ENCODE measurements at regions not wholly inside any gene's neighbourhood (a gene's known extent, or its start where the extent isn't known, plus 50 kb on each side); places are given as distances from the start of the nearest gene placed in this dataset.

DNA sequence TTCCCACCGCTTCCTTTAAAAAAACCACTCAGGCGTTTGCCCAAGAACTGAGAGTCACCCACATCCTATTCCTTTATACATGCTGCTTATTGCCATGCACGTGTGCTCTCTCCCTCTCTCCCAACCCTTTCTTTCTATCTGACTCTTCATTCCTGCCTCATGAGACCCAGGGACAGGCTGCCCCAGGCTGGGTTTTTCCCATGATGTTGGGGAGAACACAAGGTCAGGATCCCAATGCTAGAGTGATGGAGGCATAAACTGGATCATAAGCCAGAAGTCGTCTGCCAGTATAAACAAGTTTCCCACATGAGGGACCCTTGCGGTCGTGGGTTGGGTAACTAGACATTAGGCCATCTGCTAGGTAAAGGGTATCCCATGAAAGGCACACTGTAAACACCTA lies 64.9 kb downstream of the CD2 start:
- peak; percentile 60 for DNase-seq (ENCODE audit: low read depth)

DNA sequence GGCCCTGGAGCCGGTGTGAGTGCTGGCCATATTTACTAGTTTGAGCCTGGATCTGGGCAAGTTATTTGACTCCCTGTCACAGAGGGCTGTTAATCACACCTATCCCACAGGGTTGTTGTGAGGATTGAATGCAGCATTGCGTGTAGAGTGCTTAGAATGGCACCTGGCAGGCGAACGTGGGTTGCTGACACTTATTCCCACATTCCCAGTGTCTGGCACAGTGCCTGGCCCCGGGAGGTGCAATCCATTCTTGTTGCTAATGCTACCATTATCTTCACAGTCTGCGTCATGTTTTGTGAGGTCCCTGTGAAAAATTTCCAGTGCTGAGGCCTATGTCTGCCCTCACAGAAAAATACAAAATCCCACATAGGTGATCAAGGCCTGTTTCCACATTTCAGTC lies 66.1 kb downstream of the CD2 start:
- peak; percentile 99 for DNase-seq (ENCODE audit: low read depth)

DNA sequence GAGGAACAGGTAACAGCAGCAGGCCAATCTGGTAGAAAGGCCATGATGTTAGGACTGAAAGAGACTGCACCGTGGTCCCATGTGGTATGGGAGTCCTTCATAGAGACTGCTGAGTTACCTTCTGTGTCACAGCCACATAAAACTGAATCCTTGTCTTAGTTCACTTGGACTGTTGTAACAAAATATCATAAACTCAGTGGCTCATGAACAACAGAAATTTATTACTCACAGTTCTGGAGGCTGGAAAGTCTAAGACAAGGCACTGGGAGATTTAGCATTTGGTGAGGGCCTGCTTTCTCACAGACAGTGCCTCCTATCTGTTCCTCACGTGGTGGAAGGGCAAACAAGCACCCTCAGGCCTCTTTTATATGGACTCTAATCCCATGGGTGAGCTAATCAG lies 67.5 kb downstream of the CD2 start:
- peak; percentile 37 for DNase-seq (ENCODE audit: low read depth)

DNA sequence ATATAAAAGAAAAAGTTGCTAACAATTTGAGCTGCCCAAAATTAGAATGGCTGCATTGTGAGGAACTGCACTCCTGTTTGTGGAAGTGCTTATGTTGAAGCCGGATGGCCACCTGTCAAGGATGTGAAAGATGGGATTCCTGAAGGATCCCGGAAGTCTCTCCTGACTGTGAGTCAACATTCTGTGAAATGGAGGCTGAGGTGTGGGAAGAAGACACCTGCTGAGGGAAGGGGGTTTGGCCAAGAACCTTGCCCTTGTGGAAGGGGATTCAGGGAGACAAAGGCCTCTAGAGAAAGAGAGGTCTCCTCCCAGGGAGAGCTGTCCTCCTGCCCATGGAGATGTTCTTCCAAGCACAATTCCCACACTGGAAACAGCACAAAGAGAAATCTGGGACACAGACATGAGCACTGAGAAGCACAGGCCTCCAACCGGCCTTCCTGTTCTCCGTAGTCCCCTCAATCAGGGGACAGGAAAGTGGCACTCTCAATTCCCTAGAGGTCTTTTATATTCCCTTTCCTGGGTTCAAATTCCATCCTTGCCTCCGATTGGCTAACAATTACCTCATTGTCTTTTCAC lies 70.5 kb downstream of the CD2 start:
- no peak for DNase-seq (ENCODE audit: low read depth)

DNA sequence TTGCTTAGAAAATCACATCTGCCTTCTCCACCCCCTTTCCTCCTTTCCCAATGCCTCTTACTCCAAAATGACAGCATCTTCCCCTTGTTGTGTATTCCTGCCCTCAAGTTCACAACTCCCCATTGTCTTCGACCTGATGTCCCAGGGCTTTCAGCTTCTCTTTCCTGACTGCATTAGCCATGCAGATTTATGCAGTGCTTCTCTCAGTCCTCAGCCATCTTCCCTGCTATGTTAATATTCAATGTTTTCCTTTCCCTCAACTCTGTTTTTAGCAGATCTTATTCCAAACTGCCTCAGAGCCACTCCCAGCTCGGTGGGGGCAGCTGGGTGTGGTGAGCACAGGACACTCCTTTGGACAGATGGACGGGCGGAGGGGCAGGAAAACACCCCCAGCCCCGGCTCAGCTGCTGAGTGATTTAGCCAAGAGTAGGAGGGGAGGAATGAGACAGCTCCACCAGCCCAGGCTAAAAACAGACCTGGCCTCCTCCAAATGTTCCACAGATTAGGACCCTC lies 71.0 kb downstream of the CD2 start:
- no peak for DNase-seq (ENCODE audit: low read depth)

DNA sequence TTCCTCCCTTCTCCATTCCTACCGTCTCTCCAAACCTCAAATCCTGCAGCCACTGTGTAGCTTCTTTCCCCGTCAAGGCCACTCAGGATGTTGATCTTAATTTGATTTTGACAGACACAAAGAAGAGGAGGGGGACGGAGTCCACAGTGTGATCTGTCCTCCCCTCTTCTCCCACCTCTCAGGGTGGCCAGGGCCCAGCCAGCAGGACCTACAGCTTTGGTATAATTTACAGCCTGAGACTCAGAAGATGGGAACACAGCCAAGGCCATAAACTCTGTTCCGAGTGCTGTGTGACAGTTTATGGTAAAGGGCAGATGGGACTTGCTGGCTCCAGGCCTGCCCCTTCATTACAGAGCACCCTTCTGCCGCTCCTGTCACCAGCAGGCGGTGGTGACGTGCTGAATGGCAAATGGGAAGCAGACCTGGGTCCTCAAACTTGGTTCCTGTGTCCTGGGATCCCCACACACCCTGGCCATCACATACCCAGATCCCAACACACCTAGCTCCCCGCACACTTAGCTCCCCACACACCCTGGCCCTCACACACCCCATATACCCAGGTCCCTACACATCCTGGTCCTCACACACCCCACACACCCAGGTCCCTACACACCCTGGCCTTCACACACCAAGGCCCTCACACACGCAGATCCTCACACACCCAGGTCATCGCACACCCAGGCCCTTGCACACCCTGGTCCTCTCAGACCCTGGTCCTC lies 71.6 kb downstream of the CD2 start:
- DNase-seq (ENCODE audit: low read depth): no peak

DNA sequence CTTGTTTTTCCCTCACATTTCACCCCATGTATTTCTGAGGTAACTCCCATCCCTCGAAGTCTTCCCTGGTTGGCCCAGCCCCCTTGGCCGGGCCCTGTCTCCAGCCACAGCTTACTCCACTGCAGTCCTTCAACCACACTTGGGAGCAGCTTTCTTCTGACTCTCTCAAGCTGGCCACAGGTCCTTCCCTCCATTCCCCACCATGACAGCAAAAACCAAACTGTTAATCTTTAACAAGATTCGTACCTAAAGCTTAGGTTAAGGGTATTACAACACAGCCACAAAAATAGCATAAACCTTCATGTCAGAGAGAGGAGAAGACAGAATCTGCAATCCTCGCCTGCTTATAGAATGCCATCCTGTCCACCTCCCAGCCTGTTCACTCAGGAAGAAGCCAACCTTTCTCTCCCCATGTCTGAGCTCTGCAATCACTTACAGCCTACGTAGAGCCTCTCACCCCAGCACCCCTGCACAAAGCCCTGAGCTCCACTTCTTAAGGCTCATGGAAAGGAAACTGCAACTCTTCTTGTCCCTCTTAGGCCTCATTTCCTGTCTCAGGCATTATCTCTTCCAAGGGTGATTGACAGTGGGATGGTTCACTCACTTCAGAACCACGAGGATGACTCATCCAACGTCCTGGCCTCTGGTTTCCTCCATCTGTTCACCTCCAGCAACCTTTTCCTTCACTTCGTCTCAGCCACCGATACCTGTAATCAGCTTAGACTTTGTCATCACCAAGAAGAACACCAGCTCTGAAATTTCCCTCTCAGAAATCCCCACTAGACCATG lies 72.8 kb downstream of the CD2 start:
- DNase-seq (ENCODE audit: low read depth): peak; percentile 90

DNA sequence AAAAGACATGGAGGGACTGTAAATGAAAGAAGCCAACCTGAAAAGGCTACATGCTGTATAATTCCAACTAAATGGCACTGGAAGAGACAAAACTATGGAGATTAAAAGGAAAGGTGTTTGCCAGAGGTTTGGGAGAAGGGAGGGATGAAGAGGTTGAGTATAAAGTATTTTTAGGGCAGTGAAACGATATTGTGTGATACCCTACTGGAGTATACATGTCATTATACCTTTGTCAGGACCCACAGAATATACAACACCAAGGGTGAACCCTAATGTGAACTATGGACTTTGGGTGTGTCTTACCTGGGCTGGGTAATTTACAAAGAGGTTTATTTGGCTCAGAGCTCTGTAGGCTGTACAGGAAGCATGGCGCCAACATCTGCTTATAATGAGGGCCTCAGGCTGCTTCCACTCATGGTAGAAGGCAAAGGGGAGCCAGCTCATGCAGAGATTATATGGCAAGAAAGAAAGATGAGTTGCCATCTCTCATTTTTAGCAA lies 73.4 kb downstream of the CD2 start:
- no peak for DNase-seq (ENCODE audit: low read depth)

DNA sequence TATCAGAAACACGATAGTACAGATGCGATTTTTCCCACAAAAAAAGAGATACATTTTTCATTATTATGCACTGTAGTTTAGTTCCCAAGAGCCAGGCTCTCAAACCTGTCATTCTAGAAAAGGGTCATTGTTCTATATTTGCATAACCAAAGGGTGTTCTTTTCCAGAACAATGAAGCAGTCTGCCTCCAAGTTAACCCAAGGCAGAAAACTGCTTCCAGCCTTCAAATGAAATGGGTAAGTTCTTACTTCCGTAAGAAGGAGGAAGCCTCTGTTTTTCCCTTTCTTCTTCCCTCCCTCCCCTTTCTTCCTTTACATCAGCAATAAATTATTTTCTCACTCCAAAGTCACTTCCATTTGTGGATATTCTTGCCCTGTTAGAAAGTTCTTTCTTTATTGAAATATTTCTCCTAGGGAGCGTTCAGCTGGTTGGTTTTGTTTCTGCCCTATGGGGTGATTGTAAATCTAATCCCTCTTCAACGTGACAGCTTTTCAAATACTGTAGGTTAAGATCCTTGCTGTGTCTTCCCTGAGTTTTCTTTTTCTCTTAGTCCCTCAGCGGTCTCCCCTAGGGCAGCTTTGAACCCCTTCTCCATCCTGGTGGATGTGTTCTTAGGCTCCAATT lies 77.3 kb upstream of the PTGFRN start:
- DNase-seq (ENCODE audit: low read depth): no peak

DNA sequence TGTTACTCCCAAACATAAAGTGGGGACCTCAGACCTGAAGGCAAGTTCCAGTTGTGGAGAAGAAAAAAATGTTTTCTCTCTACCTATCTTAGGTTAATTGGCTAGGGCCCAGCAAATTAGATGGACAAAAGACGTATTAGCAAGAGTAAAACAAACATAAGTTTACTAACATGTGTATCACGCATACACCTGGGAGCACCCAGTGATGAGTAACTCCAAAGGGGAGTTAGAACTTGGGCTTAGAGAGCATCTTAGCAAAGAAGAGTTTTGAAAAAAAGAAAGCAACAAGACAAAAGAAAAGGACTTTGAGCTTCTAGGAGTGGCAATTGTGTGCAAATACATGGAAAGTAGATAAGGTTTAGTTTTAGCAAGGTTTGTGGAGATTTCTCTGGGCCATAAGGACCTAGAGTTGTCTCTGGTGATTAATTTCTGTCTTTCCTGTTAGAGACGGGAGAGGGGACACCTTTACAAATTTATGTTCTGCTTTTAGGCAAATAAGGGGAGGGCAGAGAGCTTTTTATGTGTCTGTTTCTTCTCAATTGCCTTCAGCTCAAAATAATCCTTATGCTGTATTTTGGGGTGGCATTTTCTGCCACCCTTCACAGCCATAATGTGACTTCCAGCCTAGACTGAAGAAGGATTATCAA lies 76.7 kb upstream of the PTGFRN start:
- no peak for DNase-seq (ENCODE audit: low read depth)

DNA sequence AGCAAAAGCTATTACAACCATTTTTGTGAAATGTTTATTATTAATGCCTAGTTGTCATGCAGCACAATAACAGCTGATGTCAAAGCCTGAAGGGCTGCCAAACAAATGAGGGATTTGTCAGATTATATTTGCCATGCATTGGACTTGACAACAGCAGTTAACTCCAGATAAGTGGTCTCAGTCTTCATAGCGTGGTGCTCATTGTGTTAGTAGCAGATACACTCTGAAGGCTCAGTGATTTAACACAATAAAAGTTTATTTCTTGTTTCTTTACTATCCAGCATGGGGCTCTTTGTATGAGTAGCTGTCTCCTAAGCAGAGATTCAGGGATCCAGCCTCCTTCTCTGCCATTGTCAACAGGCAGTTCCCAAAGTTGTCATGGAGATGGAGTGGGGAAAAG lies 76.0 kb upstream of the PTGFRN start:
- no peak for DNase-seq (ENCODE audit: low read depth)

DNA sequence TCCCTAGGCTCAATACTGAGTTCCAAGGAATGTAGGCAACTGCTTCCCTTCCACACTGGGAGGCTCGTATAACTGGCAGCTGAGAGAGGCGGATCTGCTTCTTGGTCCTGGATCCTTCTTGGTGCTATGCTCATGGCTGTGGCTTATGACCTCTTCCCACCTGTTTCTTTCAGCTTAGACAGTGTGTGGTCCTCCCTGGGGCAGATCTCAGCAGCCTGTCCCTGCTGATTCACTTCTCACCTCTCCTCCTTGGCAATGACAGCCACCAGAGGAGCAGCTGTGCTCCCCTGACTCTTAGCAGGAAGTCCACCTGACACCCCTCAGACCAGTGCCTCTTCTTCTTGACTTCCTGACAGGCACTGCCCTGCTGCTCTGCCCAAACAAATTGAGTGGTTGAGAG lies 75.1 kb upstream of the PTGFRN start:
- DNase-seq (ENCODE audit: low read depth): no peak

DNA sequence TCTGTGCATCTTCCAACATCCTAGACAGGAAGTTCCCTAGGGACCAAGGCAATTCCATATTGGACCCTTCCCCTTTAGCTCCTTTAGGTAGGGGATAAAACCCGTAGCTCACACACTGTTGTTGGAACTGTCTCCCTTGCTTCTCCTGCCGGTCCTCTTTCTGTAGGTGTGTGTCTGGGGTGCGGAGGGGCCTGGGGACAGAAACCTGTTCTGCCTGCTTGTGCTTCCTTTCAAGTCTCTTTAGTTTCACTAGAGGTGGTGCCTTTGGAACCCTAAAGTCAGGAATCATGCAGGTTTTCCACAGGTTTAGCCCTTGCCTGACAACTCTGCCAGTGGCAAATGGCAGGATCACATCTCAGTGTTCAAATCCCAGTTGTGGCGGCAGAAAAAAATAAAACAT lies 74.6 kb upstream of the PTGFRN start:
- DNase-seq (ENCODE audit: low read depth): no peak

DNA sequence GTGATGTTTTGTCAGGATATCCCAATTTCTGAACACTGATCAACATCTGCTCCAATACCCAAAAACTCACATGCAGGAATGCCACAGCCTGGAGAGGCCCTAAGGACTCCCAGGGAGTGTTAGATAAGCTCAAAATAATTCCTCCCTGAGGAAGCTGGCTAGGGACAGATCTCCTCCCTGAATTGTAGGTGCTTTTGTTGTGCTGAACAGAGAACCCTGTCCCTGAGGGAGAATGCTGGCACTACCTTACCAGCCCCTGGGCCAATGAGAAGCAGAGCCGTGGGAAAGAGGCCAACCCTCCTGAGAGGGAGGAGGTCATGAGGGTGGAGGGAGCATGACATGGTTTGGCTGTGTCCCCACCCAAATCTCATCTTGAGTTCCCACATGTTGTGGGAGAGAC lies 73.6 kb upstream of the PTGFRN start:
- DNase-seq (ENCODE audit: low read depth): no peak

DNA sequence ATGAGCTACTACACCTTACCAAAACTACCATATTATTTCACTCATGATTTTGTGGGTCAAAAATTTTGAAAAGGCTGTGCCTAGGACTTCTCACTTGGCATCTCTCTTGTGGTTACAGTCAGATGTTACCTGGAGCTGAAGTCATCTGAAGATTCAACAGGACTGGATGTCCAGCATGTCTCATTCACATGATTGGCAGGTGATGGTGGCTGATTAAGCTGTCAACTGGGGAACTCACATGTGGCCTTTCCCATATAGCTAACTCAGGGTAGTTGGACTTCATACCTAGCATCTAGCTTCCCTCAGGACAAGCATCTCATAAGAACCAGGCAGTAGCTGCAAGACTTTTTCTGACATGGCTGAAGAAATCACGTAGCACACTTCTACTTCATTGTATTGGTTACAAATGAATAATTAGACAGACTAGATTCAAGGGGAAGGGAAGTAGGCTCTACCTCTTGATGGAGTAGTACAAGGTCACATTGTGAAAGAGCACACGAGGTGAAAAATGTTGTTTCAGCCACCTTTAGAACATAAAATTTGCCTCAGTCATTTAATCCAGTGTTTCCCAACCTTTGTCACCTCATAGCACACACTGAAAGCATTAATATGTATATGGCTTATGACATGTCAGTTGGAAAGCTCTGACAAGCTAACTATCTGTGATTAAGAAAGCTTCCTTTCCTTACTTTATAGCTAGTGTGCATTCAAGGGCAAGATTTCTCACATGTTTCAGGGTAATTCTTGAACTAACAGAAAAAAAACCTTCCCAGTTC lies 68.0 kb upstream of the PTGFRN start:
- no peak for DNase-seq (ENCODE audit: low read depth)

DNA sequence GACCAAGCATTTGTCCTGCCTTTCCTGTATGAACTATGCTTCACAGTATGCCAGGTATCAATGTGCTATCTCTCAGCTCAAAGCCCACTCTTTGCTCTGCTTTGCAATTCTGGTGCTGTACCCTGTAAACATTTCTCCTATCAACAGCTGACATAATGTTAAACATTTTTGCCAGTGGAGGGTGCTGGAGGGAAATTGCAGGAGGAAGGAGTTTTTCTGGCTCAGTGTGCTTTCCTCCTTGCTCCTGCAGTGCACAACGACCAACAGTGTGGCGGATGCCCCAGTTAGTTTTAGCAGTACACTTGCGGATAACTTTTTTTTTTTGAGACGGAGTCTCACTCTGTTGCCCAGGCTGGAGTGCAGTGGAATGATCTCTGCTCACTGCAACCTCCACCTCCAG lies 67.1 kb upstream of the PTGFRN start:
- no peak for DNase-seq (ENCODE audit: low read depth)

DNA sequence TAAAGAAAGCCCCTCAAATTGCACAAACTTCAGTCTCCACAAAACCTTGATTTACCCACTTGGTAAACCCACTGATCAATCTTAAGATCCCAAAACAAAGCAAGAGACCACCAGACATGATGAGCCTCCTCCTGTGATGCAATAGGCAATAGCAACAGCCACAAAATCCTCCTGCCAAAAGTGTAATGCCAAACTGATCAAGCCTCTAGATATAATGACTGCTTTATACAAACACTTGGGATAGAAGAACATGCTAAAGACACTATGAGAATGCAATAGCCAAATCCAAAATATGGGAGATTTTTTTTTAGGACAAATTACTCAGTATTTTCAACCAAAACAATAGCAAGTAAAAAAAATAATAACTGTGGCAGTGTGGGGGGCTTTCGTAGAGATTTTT lies 64.9 kb upstream of the PTGFRN start:
- DNase-seq (ENCODE audit: low read depth): no peak

DNA sequence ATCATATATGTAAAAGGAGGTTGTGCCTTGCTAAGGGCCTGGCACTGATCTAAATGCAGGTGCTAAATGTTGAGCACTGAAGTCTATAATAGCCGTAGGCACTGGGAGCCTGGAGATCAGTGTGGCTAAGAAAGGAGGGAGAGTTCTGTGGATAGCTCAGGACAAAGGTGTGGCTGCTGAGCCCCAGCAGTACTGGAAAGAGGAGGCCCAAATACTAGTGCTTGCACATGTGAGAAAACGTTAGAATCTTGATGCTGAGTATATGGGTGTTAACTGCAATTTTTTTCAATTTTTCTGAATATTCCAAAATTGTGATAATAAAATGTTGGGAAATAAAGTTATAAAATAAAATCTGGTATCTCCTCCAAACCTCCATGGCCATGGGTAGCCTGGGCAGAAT lies 62.5 kb upstream of the PTGFRN start:
- DNase-seq (ENCODE audit: low read depth): no peak

DNA sequence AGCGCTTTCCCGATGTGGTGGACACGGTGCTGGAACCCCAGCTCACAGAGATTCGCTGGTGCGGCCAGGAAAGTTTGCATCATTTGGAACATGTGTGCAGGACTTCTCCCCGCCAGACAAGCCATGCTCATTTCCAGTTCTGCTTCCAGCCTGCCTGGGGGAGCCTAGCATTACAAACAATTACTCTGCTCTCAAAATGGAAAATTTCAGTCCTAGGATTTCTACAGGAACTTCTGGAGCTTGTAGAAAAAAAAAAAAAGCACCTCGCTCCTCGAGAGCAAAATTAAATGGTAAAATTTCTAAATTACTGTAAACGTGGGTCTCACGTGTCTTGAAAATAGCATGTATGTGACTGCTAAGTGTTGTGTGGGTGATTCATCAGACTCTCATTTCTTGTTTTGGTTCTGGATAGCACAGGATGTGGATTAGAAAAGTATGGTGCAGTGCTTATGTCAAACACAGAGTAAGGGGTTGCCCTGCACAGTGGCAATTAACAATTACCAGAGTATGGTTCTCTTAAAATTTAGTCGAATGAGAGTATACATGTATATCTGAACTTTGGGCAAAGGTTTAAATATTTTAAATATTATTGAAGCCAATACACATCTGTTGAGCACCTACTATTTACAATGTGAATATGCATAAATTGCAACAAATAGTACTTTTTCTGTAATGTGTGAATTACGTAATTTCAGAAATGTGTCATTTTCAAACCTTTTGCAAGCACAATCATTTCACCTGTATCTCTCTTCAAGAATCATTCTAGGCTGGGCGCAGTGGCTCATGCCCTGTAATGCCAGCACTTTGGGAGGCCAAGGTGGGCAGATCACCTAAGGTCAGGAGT lies 61.8 kb upstream of the PTGFRN start:
- DNase-seq (ENCODE audit: low read depth): peak; percentile 72

DNA sequence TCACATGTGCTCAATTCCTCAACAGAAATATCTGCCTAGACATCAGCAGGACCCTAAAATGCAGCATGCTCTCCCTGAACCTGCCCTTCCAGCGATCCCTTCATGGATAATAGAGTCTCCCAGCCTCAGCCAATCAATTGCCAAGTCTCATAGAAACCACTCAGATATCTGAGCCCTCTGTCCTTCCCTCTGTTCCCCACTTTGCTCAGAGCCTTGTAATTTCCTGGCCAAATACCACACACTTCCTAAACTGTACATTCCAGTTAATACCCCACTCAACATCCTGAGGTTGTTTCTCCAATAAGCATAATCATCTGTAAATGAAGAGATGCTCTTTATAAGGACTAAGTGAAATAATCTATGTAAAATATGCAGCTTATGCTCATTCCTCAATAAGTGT lies 59.3 kb upstream of the PTGFRN start:
- DNase-seq (ENCODE audit: low read depth): peak; percentile 40
